HG03175 (cell line): ENCODE measurements at regions not wholly inside any gene's neighbourhood (a gene's known extent, or its start where the extent isn't known, plus 50 kb on each side); places are given as distances from the start of the nearest gene placed in this dataset.

Experiments used
- ATAC-seq: cut with Tn5 transposase; IDR thresholded peaks from one replicate; pipeline ENCODE4 v1.9.1; 2021; ENCODE audit warnings: mild to moderate bottlenecking, moderate library complexity; ENCODE audit not compliant: unreplicated experiment

DNA sequence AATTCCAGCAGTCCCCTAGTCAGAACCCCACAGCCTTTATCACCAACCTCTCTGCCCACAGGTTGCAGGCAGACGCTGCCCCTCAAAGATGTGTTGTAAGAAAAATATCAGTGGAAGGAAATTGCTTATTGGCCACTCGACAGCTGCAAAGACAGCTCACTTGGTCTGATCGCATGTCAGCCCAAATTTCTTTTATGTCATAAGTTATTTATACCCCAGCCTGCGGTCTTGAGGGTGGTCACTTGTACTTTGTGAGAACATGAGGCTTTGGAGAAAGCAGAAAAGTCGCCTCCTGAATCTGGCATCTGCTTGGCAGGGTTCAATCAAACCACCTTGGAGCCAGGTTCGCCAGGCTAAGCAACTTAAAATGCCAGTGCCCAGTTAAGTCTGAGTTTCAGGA is 236.5 kb upstream of the CDH4 start:
- ATAC-seq, result no peak

GRCh38 chr20:61019322-61019721 is 232.7 kb upstream of the CDH4 start:
- ATAC-seq, result no peak

GRCh38 chr20:61023612-61024011 is 228.4 kb upstream of the CDH4 start:
- no peak for ATAC-seq

DNA sequence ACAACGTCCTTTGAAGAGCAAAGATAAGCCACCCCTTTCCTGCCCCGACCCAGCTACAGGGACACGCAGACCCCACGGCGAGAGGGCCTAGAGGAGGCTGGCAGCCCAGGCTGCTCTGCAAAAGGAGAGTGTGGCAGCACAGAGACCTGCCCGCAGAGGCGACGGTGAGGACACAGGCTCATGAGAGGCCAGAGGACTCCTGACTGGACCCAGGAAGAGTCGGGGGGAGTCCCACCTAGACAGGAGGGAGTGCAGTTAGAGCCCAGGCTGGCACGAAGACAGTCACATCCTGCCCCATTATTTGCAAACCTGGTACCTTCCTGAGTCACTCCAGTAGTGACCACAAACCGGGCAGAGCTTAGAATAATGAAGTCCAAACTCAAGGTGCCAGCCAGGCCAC is 227.7 kb upstream of the CDH4 start:
- no peak for ATAC-seq

DNA sequence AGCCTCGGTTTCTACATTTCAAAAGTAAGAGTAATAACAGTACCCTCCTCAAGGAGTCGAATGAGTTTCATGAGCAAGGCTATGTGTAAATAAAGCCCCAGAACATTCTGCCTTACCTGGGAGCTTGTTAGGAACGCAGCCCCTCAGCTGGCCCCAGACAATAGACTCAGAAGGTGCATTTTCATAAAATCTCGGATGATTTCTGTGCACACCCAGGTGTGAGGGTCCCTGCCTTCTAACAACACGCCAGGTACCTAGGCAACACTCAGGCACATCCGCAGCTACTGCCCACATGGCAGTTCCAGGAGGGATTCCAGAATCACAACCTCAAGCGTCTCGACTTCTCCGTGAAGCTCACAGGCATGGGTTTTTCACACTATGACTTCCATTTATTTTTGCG is 226.5 kb upstream of the CDH4 start:
- ATAC-seq, result no peak

DNA sequence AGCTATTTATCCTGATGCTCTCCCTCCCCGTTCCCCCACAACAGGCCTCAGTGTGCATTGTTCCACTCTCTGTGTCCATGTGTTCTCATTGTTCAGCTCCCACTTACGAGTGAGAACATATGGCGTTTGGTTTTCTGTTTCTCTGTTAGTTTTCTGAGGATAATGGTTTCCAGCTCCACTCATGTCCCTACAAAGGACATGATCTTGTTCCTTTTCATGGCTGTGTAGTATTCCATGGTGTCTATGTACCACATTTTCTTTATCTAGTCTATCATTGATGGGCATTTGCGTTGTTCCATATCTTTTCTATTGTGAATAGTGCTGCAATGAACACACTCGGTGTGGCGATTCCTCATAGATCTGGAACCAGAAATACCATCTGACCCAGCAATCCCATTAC is 225.9 kb upstream of the CDH4 start:
- ATAC-seq, result no peak

DNA sequence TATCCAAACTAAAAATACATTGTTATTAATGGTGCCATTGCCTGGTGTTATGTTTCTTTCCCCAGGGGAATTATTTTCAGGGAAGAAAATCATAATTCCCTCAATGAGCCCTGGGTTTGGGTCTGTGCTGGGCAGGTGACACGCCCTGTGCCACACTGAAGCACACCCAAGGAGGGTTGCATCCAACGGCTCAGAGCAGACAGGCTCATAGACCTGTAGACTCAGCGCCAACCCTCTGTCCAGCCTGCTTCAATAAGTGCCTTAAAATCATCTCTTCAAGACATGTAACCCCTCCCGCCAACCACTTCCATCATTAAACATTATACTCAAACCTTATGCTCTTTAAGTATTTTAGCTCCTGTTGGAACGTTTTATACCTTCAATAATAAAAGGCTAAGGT is 225.3 kb upstream of the CDH4 start:
- ATAC-seq, result no peak

GRCh38 chr20:61027218-61027617 is 224.8 kb upstream of the CDH4 start:
- ATAC-seq, result no peak

GRCh38 chr20:61030130-61030529 is 221.9 kb upstream of the CDH4 start:
- no peak for ATAC-seq

DNA sequence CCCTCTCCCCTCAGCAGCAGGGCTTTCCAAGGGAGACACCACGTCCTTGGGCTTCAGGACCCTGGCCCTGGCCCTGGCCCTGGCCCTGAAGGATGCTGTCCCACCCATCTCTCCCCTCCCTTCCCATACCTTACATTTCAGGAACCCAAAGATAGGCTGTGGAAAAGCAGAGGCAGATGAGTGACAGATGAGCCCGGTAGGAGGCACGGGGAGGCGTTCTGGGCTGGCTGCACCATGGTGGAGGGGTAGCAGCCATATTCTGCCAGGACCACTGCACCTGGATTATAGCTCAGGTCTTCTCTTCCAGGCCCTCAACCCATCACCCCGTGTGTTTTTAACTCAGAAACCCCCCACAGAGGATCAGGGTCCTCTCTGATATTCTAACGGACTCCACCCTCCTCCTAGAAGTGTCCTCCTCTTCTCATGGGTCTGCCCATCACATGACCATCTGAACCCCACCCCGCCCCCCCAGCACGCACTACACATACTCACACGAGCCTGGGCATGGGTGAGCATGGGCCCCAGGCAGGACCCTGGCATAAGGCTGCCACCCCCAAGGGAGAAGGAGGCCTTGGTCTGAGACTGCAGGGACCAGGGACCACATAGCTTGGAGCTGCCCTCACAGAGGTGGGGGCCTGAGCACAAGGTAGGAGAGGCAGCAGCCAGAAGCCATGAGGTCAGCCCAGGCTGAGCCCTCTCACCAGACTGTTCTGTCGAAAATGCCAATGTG is 220.8 kb upstream of the CDH4 start:
- no peak for ATAC-seq

DNA sequence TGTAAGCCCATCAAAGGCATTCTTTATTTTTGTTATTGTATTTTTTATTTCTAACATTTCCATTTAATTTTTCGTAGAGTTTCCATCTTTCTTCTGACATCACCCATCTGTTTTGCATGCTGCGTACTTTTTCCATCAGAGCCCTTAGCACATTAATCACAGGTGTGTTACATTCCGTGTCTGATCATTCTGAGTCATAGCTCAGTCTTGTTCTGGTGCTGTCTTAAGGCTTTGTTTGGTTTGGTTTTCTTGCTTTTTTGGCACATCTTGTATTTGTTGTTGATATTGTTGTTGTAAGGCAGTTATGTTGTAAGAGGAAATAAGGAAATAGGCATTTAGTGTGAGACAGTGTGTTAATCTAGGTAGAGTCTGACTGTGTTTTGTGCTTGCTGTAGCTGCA is 214.6 kb upstream of the CDH4 start:
- ATAC-seq, result no peak

GRCh38 chr20:61041481-61041880 is 210.6 kb upstream of the CDH4 start:
- ATAC-seq, result no peak

GRCh38 chr20:61042506-61043385 is 209.3 kb upstream of the CDH4 start:
- no peak for ATAC-seq

DNA sequence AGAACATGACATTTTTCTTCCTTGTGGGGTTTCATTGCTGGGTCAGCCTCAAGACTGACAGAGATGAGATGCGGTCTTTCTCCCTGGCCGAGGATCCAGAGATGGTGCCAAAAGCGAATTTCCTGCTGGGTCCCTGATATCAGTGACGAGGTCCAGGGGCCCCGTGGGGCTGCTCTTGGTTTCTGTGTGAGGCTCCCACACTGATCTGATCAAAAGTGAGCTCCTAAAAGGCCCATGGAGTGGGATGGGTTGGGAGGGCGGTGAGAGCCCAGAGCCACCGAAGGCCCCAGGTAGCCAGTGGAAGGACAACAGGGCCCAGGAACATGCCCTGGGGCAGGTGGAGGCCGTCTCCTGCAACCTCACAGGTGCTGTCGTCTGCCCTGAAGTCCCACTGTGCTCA is 208.4 kb upstream of the CDH4 start:
- ATAC-seq, result no peak

DNA sequence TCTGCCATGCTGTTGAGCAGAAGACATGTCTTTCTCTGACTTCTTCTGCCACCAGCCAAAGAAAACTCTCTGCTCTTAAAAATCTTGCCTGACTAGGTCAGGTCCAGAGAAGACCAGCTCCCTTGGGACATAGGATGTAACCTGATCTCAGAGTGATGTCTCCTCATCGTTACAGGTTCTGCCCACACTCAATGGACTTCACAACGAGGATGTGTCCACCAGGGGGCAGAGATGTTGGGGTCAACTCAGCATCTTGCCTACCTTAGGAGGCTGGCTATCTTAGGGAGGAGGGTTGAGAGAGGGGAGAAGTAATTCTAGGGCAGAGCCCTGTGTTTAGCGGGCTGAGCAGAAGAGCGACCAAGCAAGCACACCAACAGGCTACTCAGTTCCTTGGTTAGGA is 207.6 kb upstream of the CDH4 start:
- no peak for ATAC-seq

- ATAC-seq, result no peak
Measured at GRCh38 chr20:61045091-61045490, 207.0 kb upstream of the CDH4 start.

- ATAC-seq, result no peak
Measured at GRCh38 chr20:61045876-61046585, 206.0 kb upstream of the CDH4 start.

DNA sequence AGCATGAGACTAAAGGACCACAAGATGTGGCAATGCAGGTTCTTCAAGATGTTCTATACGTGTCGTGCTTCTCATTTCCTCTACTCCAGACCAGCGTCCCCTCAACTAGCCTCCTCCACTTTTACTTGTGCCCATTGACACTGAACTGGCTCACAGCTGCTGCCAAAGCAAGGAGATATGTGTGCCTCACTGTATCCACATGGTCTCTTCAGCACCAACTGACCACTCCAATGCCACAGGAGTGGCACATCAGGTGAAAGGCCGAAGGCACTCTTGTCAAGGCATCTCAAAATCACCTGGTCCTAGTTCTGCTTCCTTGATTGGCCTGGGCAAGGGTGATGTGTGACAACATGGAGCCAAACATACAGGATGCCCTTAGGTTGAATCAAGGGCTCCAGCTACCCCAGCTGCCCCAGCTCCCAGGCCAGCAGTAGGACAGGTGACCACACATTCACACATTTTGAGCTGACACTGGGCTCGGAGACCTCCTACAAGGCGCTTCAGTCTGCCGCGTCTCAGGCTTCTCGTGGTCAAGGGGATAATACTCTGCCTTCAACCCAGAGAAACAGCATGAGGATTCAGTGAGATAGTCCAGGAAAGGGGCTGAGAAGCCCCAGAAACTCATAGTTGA is 205.2 kb upstream of the CDH4 start:
- no peak for ATAC-seq

- no peak for ATAC-seq
Measured at GRCh38 chr20:61047515-61047914, 204.5 kb upstream of the CDH4 start.

DNA sequence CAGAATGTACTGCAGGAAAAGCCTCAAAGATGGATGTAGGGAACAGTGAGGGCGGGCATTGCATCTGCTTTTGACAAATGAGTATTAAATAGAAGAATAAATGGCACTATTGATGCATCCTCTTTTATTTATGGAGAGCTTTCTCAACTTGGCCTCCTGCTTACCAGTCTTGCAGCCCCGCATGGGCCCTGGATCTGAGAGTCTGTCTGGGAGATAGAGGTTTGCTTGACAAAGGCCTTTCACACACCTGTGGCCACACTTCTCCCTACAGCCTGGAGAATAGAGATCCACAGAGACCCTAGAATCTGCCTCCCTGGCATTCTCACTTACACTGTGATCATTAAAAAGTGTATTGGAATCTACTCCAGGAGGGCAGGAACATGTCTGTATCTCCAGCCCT is 203.8 kb upstream of the CDH4 start:
- no peak for ATAC-seq

GRCh38 chr20:61049684-61050083 is 202.4 kb upstream of the CDH4 start:
- no peak for ATAC-seq
